Activated naive CD8-positive, alpha-beta T cell treated with anti-CD3 and anti-CD28 coated beads, Interleukin-2, amount 50 U/mL, for 16 hours (primary cell): ENCODE measurements at regions not wholly inside any gene's neighbourhood (a gene's known extent, or its start where the extent isn't known, plus 50 kb on each side); places are given as distances from the start of the nearest gene placed in this dataset.

Experiments used
- DNase-seq: peaks from one replicate; pipeline ENCODE4 v3.0.0-alpha.2; 2020; ENCODE audit warnings: low read depth, low spot score

DNA sequence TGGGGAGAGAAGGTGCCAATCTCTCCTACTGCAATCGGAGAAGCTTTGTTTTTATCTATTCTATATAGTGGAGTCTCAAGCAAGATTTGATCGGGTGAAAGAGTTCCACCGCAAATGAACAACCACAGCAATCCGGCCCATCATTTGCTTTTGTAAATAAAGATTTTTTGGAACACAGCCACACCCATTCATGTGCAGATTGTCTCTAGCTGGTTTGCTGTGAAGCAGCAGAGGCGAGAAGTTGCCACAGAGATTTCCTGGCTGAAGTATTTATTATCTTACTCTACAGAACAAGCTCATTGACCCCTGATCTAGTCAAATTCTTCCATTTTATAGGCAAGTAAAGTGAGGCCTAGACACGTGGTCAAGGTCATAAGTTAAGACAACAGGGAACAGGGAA, 195.5 kb upstream of the TNRC6C start:
- DNase-seq = no peak

DNA sequence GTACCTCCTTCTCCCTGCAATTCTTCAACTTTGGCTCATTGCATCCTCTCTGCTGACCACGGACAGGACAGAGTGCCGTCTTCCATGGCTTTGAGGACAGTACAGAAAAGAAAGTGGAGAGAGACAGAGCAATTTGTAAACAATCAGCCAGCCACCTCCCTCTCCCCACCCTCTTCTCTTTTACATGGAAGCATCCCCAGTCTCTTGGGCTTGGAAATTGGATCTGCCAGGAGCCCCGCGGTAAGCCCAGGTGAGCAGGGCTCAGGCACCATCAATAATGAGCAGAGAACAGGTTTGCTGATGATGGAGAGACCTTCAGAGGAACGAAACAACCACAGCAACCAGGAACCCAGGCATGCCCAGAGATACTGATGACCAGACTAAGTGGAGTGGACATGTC, 194.9 kb upstream of the TNRC6C start:
- DNase-seq = no peak

DNA sequence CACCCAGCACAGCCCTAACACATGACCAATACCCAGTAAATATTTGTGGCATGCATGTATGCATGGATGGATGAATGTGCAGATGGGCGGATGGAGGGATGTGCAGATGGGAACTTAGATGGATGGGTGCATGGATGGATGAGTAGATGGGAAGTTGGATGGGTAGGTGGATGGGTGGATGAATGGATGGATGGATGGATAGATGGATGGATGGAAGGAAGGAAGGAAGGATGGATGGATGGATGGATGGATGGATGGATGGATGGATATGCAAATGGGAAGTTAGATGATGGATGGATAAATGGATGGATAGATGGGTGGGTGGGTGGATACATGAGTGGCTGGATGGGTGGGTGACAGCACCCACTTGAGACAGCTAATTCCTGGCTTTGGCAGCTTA, 193.2 kb upstream of the TNRC6C start:
- no peak for DNase-seq

DNA sequence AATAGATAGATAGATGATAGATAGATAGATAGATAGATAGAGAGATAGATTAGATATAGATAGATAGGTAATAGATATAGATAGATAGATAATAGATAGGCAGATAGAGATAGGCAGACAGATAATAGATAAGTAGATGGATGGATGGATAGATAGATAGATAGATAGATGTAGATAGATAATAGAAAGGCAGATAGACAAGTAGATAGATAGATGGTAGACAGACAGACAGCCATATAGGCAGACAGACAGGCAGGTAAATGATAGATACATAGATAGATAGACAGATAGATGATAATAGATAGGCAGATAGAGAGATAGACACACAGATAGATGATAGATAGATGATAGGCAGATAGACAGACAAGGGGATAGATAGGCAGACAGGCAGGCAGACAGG, 191.4 kb upstream of the TNRC6C start:
- no peak for DNase-seq

DNA sequence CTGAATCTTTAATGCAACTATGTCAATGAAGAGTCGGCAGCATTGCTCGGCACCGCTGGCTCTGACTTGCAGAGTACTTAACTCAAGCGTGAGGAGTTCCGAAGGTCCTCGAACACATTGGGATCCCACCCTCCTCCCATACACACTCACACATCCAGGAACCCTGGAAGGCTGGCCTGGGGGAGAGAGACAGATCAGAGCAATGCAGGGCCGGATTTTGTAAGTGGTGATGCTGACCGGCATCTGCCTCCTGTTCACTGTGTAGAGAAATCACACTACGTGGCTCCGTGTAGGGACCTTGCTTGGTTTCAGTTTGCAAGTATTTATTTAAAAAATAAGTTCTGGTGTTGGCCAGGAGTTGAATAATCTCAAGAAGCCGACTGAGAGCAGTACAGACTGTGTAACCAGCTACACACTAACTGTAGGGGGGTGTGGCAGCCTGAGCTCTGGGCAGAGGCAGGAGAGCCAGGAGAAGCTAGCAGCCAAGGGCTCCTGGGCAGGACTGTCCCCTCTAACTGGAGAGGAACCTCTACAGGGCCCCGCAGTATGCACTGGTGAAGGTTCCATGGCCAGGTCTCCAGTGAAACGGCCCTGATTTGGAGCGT, 190.2 kb upstream of the TNRC6C start:
- no peak for DNase-seq

DNA sequence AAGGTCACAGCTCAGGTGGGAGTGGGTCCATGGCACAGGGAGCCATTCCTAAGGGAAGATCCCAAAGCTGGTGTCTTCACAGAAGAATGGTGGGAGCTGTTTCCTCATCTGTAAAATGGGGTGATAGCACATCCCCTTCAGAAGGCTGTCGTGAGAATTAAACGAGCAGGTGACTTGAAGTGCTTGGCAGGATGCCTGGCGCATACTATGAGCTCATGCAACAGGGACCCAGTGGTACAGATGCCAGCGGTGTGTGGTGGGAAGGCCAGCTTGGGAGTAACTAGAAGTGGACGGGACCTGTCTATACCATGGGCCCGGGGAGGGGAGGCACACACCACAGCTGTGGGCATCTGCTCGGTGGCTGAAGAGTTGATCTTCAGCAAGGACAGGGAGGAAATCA, 189.3 kb upstream of the TNRC6C start:
- DNase-seq = no peak

DNA sequence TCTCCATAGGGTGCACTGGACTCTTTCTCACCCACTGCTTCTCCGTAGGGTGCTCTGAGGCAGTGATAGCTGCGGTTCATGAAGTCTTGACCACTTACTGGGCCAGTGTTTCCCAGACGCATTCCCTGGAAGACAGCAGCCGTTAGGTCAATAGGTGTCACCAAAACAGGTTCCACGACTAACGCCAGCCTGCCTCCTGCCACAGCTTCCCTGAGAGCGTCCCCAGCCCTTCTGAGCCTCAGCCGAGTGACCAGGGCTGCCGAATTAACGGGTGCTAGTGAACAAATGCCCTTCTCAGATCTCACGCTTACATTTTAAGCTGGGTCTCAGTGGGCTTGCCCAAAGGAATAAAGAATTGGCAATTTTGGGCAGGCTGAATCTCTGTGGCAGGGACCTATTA, 188.7 kb upstream of the TNRC6C start:
- no peak for DNase-seq

DNA sequence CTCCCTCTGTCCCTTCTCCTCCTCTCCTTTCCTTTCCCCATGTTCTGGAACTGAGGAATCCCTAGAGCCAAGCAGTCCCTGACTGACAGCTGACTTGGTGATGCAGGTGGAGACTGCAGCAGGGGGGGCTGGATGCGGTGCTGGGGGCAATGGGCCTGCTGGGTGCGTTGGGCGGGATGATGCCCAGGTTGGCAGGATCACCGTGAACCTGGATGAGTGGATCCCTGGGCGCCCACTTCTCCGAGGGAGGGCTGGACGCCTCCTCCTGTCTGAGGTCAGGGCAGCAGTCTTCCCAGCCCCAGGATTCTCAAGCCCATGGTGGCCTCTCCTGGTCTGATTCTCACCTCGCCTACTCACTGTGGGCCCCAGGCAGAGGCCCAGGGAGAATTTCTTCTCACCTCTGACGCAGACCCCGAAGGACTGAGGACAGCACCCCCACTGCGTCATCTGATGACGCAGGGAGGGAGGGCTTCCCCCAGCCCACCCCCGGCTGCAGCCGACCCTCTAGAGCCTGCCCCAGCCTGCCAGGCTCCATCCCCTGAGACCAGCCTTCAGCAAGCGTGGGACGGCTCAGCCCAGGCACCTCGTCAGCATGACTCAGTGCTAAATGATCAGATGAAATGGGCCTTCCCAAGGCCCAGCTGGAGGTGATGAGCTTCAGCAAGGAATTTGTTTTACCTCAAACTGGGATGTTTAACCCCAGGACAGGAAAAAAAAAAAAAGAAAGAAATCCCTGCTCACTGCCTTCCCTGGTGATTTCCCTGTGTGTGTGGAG, 188.0 kb upstream of the TNRC6C start:
- DNase-seq = no peak

DNA sequence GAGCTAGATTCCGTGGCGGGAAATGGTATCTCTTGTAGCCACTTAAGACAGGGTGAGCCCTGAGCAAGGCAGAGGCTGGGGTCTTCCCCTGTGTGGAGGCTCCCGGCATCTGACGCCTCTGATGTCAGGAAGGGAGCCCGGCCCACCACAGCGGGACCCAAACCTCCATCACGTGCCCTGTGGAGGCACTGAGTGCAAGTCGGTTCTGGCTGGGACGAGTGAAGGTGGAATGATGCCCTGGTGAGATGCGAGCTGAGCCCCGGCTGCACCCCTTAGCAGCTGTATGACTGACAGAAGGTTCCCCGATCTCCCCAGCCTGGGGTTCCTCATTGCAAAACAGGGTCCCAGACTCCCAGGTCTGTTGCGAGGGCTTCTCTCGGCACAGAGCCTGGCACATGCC, 187.4 kb upstream of the TNRC6C start:
- no peak for DNase-seq

DNA sequence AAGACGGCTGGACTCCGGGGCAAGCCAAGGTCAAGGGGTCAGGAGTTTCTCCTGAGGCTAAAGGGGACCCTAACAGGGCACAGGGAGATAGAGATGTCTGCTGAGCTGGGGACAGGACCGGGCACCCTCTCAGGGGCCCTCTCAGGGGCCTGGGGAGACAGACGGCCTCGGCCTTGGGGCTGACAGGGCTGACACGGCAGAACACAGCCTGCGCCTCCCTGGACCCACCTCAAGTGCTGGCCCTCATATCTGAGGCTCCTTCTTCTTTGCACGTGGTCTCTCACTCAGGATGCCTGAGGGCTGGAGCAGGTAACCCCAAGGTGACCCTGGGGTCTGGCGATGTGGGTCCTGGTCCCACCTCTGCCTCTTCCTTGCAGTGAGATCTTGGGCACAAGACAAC, 186.9 kb upstream of the TNRC6C start:
- DNase-seq = no peak

DNA sequence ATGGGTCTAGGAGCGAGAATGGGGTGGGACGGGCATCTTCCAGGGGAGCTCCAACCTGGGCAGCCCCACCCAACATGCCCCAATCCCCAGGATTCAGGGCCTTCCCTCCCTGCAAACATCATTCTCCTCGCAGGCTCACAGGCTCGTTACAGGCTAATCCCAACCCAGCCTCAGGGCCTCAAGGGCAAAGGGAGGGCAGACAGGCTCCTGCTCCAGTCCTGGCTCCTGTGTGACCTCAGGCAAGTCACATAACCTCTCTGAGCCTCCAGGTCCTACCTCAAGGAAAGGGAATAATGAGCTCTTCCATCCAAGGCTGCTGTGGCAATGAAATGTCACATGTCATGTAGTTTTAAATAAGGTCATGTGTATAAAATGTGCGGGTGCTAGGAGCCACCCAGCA, 186.5 kb upstream of the TNRC6C start:
- no peak for DNase-seq

DNA sequence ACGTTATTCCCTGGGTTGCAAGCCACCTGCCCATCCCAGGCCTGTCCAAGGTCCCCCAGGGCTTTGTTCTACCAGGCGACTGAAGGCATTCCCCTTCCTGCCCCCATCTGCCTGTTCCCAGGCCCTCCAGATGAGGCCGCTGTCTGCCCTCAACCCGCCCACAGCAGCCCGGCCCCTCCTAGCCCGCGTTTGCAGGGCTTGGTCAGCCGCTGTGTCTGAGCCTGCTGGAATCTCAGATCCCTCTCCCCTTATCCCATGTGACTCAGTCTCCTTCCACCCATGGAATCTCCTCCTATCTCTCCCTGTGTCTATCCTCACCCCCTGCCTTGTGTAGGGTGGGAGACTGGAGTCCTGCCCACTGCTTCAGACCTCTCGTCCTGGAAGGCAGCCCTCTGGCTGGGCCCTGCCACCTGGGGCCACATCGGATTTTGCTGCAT, 186.0 kb upstream of the TNRC6C start:
- peak; percentile 26 for DNase-seq

DNA sequence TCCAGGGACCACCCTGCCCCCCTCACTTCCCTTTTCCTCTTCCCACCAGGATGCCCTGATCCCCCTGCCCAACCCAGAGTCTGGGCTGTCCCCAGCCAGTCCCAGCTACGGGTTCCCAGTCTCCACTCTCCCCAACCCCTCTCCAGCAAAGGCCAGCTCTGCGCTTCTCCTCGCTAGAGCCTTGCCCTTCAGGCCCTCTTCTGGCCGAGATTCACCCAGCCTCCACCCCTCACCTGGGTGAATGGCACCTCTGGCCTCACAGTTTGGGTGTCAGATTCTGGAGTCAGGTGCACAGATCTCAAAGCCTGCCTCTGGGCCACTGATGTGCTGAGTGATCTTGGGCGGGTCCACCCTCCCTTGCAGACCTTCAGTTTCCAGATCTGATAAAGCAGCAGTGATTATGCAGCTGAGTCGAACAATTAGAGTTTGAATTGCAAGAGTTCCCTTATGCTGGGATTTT, 185.6 kb upstream of the TNRC6C start:
- no peak for DNase-seq

DNA sequence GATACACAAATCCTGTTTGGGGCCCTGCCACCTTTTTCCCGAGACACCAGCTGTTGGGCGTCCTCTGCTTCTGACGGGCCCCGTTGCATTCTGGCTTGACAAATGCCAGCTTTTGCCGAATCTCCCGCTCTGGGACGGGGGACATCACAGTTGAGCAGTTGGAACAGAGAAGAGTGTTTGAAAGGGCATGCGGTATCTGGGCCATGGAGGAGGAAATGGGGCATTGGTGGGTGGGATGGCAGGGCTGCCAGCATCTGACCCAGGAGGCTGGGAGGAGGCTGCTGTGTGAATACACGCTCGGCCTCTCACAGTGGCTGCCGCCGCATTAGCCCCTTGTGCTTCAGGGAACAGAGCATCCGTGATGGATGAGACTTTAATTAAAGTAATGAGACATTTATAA, 184.3 kb upstream of the TNRC6C start:
- no peak for DNase-seq

DNA sequence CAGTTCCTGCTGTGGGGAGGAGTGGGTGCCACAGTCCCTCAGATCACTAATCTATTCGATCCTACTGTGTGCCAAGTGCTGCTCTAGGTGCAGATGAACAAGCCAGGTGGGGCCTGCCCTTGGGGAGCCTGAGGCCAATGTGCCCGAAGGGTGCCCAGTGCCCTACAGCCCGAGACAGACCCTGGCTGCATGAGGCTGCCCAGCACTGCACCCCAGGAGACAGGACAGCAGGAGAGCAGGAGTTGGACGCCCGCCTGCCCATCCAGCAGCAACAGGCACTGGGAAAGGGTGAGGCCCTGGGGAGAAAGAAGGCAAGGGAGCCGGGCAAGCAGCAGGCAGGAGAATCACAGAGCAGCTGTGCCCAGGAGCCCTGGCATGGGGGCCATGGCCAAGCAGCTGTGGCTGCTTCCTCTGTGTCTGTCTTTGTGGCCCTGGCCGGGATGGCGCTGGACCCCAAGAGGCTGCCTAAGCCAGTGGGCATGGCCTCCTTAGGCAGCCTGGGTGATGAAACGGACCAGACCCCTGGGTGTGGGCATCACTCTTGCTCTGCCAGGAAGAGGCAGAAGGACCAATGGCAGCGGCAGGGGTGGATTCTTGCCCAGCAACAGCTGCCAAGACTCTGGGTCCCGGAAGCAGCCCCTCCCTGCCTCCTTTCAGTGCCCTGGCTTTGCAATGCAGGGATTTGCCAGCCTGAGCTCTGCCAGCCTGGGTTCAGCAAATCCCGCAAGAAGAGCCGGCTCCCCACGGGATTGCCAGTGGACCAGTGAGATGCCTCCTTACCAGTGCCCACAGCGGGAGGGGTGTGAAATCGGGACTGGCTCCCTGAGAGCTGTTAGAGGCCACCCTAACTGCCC, 179.6 kb upstream of the TNRC6C start:
- no peak for DNase-seq

DNA sequence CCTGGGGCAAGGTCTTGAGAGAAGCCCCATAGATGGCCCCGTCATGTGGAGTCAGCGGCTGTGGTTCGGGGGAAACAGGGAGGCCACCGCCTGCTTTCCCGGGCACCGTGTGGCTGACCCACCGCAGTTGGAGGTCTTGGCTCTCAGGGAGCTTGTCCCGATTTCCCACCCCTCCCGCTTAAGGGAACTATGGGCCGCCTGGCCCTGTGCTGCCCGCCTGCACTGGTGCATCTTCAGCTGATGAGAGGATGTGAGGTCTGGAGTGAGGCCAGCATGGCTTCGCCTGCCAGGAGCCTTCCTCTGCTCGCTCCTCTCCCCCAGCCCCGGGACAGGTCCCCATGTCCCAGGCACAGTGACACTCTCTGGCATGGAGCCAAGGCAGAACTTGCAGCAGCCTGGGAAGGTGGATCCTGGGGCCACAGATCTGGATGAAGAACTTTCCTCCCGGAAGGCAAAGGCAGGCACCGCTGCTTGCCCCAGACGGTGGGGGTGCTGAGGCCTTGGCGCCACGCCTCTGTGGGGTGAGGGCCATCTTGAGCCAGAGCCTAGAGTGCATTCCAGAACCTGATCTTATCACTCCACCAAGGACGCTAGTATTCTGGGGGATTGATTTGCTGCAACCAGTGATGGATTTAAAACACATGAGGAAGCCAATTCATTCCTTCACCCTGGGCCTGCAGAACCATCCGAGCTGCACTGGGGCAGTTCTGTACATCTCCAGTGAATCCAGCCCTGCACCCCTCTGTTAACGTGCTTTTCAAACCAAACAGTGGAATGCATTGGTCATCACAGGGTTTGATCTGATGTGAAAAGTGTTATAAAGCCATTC, 178.6 kb upstream of the TNRC6C start:
- DNase-seq = no peak

DNA sequence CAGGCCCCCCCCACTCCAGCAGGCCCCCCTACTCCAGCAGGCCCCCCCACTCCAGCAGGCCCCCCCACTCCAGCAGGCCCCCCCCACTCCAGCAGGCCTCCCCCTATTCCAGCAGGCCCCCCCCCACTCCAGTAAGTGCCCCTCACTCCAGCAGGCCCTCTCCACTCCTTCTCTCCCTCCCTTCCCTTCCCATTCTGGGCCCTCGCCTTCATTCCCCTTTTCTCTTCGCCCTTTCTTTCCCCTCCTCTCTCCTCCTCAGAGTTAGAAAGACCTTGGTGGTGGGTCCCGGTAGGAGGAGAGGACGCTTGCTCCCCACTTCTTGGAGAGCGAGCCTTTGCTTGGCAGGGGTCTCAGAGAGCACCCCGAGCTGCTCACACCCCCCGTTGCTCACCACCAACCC, 177.0 kb upstream of the TNRC6C start:
- DNase-seq = no peak

DNA sequence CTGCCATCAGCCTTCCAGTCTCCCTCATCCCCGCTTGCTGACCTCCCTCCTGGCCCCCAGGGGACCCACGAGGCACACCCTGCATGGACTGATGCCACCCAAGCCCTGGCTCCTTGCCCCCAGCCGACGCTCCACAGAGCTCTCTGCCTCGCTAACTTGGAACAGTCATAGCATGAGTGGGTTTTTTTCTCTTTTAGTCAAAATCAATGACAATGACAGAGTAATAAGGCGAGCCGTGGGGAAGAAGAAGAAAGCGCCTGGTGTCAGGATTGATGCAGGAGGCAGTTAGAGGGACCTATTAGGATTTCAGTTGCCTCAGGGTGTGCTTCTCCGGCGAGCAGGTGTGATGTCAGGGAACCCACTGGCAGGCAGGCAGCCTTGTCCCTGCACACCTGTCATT, 176.3 kb upstream of the TNRC6C start:
- DNase-seq = no peak

DNA sequence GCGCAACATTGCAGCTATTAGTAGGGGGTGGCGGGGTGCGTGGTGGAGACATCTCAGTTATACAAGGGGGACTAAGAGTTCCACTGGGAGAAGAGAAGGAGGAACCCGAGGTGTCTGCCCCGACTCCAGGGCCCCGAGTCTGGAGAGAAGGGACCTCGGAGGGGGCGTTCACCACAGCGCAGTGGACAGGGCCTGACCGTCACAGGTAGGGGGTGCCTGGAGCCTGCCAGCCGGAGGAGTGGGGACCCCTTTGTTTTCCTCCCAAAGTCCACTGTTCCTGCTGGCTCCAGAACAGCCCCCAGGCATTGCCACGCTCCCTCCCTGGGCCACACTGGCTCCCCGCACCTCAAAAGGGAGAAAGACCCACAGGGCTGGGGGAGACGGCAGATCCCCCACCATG, 175.9 kb upstream of the TNRC6C start:
- DNase-seq = no peak

DNA sequence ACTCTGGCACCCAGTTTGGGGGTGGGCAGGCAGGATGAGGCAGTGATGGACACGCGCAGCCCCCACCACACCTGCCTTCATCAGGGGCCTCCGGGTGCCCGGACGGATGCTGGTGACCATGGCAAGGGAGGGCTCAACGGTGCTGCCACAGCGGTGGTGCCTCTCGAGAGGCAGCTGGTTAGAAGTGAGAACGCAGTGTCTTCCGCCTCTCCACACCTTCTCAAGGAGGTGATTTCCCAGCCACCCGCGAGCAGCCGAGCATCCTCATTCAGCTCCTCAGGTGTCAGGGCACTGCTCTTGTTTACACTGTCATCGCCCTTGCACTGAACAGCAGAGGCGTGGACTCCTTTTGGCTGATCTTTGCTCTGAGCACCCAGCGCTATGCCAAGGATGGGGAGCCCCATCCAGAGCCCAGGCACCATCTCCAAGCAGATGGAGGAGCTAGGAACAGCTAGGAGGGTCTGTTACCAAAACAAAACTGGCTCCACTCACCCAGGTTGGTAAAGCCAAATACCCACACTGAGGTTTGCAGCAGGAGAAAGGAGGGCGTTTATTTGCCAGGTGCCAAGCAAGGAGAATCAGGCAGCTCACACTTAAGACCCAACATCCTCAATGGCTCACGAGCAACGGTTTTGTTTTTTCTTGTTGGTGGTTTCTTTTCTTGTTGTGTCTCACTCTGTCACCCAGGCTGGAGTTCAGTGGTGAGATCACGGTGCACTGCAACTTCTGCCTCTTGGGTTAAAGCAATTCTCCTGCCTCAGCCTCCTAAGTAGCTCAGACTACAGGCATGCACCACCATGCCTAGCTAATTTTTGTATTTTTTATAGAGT, 174.3 kb upstream of the TNRC6C start:
- DNase-seq = peak; percentile 13
